ENCODE measurements at regions not wholly inside any gene's neighbourhood (a gene's known extent, or its start where the extent isn't known, plus 50 kb on each side); places are given as distances from the start of the nearest gene placed in this dataset.
"Not testable (repeated sequence)": the region's sequence is repeated elsewhere in the genome, so short reads cannot be mapped to it uniquely, and the experiment has no call there.

DNA sequence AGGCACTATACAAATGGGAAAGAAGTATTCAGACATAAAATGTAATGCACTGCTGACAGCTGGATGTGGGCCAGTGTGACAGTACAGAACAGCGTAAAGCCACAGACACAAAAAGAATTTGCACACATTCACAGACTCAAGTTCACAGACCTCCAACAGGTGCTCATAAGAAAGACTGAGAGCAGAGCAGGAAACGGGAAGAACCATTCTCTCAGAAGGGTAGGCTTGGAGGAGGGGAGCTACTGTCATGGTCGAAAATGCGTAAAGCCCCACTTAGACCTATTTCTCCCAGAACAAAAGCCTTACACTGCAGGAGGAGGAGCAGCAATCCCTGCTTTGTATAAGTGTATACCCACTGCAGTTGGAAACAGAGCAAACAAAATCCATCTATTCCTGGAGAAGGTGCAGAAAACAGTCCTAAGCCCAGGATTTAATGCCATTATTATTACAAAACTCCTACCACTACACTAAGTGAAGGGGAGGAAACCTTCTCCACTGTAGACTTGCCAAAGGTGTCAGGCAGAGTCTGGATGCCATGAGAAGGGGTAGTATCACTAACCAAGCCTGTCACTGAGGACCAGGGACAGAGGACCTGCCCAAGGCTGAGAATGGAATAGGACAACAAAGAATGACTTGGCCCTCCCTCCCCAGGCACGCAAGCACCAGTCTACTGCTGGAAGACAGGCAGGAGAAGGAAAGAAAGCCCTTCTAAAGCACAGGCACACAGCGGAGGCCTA is 103.0 kb upstream of the FAM25C start:
- H3K4me3 Mint-ChIP-seq; intact Hi-C loops (cut with micrococcal nuclease); H3K27me3 Mint-ChIP-seq; H3K36me3 Mint-ChIP-seq (ENCODE audit: low read depth); H3K27ac Mint-ChIP-seq; DNase-seq; H3K4me1 Mint-ChIP-seq (ENCODE audit: low read depth); CTCF ChIA-PET; POLR2A ChIA-PET; H3K9me3 Mint-ChIP-seq; ATAC-seq: not testable (repeated sequence)

DNA sequence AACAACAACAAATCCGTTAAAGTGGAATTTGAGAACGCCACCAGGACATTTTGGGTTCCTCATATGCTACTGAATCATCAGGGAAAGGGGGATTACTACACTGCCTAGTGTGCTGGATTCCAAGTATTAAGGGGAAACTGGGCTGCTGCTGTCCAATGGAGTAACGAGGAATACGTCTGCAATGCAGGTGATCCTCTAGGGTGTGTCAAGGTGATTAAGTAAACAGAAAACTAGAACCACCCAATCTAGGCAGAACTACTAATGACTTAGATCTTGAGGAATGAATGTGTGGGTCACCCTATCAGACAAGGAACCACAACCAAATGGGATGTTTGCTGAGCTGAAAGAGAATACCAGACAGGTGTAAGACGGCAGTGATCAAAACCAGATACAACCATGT is 99.3 kb upstream of the FAM25C start:
- H3K27me3 Mint-ChIP-seq; H3K4me3 Mint-ChIP-seq; DNase-seq; H3K4me1 Mint-ChIP-seq (ENCODE audit: low read depth); H3K36me3 Mint-ChIP-seq (ENCODE audit: low read depth); CTCF ChIA-PET; POLR2A ChIA-PET; H3K27ac Mint-ChIP-seq; H3K9me3 Mint-ChIP-seq; intact Hi-C loops (cut with micrococcal nuclease); ATAC-seq: not testable (repeated sequence)

DNA sequence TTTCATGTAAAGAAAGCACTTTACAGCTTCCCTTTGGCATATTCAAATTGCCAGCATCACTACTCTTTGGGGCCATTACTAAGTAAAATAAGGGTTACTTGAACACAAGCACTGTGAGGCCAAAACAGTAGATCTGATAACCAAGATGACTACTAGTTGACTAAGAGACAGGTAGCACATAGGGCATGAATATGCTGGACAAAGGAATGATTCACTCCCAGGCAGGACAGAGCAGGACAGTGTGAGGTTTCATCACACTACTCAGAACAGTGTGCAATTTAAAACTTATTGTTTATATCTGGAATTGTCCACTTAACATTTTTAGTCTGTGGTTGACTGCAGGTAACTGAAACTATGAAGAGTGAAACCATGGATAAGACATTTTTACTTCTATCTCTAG is 91.1 kb upstream of the FAM25C start:
- intact Hi-C loops (cut with micrococcal nuclease); H3K9me3 Mint-ChIP-seq; H3K4me3 Mint-ChIP-seq; CTCF ChIA-PET; ATAC-seq; DNase-seq; H3K27me3 Mint-ChIP-seq; H3K36me3 Mint-ChIP-seq (ENCODE audit: low read depth); H3K4me1 Mint-ChIP-seq (ENCODE audit: low read depth); POLR2A ChIA-PET; H3K27ac Mint-ChIP-seq: not testable (repeated sequence)

GRCh38 chr10:48088087-48088486 is 88.5 kb upstream of the FAM25C start:
- intact Hi-C loops (cut with micrococcal nuclease); H3K9me3 Mint-ChIP-seq; H3K27me3 Mint-ChIP-seq; H3K36me3 Mint-ChIP-seq (ENCODE audit: low read depth); H3K27ac Mint-ChIP-seq; CTCF ChIA-PET; H3K4me3 Mint-ChIP-seq; POLR2A ChIA-PET; H3K4me1 Mint-ChIP-seq (ENCODE audit: low read depth); DNase-seq; ATAC-seq: not testable (repeated sequence)

- intact Hi-C loops (cut with micrococcal nuclease); ATAC-seq; H3K27me3 Mint-ChIP-seq; H3K36me3 Mint-ChIP-seq (ENCODE audit: low read depth); H3K4me1 Mint-ChIP-seq (ENCODE audit: low read depth); H3K9me3 Mint-ChIP-seq; CTCF ChIA-PET; DNase-seq; POLR2A ChIA-PET; H3K27ac Mint-ChIP-seq; H3K4me3 Mint-ChIP-seq: not testable (repeated sequence)
These were observed 84.9 kb upstream of the FAM25C start for GRCh38 chr10:48084446-48084845.

GRCh38 chr10:48071228-48071627 is 71.6 kb upstream of the FAM25C start:
- ATAC-seq: not testable (repeated sequence)

DNA sequence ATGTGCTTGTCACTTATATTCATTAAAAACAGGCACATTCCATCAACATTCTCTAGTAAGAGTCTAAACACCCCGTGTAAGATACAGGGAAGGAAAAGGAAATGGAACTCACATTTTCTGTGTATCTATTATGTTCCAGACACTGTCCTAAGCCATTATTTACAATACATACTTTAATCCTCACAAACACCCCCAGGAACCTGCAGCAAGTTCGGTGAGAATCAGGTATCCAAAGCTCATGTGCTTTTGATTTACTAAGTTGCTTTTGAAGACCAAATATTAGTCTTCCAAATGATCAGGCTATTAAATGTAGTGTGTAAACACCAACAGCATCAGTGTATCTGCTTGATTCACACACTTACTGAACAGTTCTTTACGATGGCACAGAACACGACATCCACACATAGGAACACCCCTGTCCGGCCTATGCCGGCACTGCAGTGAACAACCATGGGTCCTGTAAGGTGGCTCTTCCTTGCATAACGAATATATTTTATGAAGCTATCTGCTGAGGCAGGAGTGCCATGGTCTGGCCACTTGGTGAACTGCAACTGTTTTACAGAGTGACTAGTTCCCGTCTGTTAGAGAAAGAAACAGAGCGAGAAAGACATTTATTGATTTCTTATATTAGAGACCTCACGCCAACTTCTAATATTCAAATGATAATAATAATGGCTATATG is 64.5 kb upstream of the FAM25C start:
- intact Hi-C loops (cut with micrococcal nuclease); H3K9me3 Mint-ChIP-seq; H3K27me3 Mint-ChIP-seq; CTCF ChIA-PET; H3K27ac Mint-ChIP-seq; H3K4me3 Mint-ChIP-seq; H3K36me3 Mint-ChIP-seq (ENCODE audit: low read depth); POLR2A ChIA-PET; H3K4me1 Mint-ChIP-seq (ENCODE audit: low read depth); DNase-seq: not testable (repeated sequence)
- ATAC-seq: peak; percentile 100

More at GRCh38 chr10:48071228-48071627, 71.6 kb upstream of the FAM25C start:
- H3K4me1 Mint-ChIP-seq (ENCODE audit: low read depth); CTCF ChIA-PET; H3K9me3 Mint-ChIP-seq; DNase-seq; POLR2A ChIA-PET; H3K36me3 Mint-ChIP-seq (ENCODE audit: low read depth); H3K27ac Mint-ChIP-seq; intact Hi-C loops (cut with micrococcal nuclease); H3K27me3 Mint-ChIP-seq; H3K4me3 Mint-ChIP-seq: not testable (repeated sequence)

GRCh38 chr10:48055395-48055794 is 55.8 kb upstream of the FAM25C start:
- POLR2A ChIA-PET: not testable (repeated sequence)

More at GRCh38 chr10:48055395-48055794, 55.8 kb upstream of the FAM25C start:
- H3K4me3 Mint-ChIP-seq; intact Hi-C loops (cut with micrococcal nuclease); H3K9me3 Mint-ChIP-seq; H3K27me3 Mint-ChIP-seq; CTCF ChIA-PET; H3K36me3 Mint-ChIP-seq (ENCODE audit: low read depth); H3K4me1 Mint-ChIP-seq (ENCODE audit: low read depth); DNase-seq; ATAC-seq; H3K27ac Mint-ChIP-seq: not testable (repeated sequence)

Measured in activated CD8-positive, alpha-beta T cell treated with anti-CD3 and anti-CD28 coated beads for 36 hours (primary cell).